GM23338 (cell line): ENCODE measurements at regions not wholly inside any gene's neighbourhood (a gene's known extent, or its start where the extent isn't known, plus 50 kb on each side); places are given as distances from the start of the nearest gene placed in this dataset.

Experiments used
- ATAC-seq: fragments of 200-7000 bp; cut with Tn5 transposase; 3 replicates; pipeline ENCODE4 v1.9.1; 2020
- DNase-seq: peaks from one replicate; pipeline ENCODE4 v3.0.0-alpha.2; 2015; ENCODE audit warnings: low spot score
- H2AFZ ChIP-seq: fragments of 200-600 bp; sonication (generic); 2 replicates; pipeline ENCODE4 v1.8.0; 2016; ENCODE audit warnings: antibody characterized with exemption, mild to moderate bottlenecking, moderate library complexity
- H3F3A ChIP-seq: fragments of 200-600 bp; sonication (generic); replicated peaks from 2 replicates; pipeline ENCODE4 v1.8.0; 2017; ENCODE audit warnings: antibody characterized with exemption, mixed run types, low read depth
- H3K27ac ChIP-seq: fragments of 200-600 bp; sonication (generic); 2 replicates; pipeline ENCODE4 v1.6.1; 2016; ENCODE audit warnings: low read depth
- H3K27me3 ChIP-seq: fragments of 200-600 bp; sonication (generic); 2 replicates; pipeline ENCODE4 v1.8.0; 2016; ENCODE audit warnings: mild to moderate bottlenecking, mixed run types, moderate library complexity; ENCODE audit not compliant: insufficient read depth
- H3K36me3 ChIP-seq: fragments of 200-600 bp; sonication (generic); 2 replicates; pipeline ENCODE4 v1.8.0; 2016; ENCODE audit warnings: mild to moderate bottlenecking; ENCODE audit not compliant: insufficient read depth
- H3K4me1 ChIP-seq: fragments of 200-600 bp; sonication (generic); 2 replicates; pipeline ENCODE4 v1.8.0; 2016; ENCODE audit warnings: mild to moderate bottlenecking, moderate library complexity; ENCODE audit not compliant: insufficient read depth
- H3K4me2 ChIP-seq: fragments of 200-600 bp; sonication (generic); 2 replicates; pipeline ENCODE4 v1.7.1; 2017; ENCODE audit warnings: mixed run types
- H3K4me3 ChIP-seq: fragments of 200-600 bp; sonication (generic); 2 replicates; pipeline ENCODE4 v1.6.1; 2016; ENCODE audit warnings: mixed run types
- H3K79me2 ChIP-seq: fragments of 200-600 bp; sonication (generic); replicated peaks from 2 replicates; pipeline ENCODE4 v1.8.0; 2017; ENCODE audit warnings: mild to moderate bottlenecking; ENCODE audit not compliant: insufficient read depth
- H3K9me2 ChIP-seq: fragments of 200-600 bp; sonication (generic); 2 replicates; pipeline ENCODE4 v1.8.0; 2017; ENCODE audit not compliant: insufficient read depth
- H4K20me1 ChIP-seq: fragments of 200-600 bp; sonication (generic); replicated peaks from 2 replicates; pipeline ENCODE4 v1.8.0; 2017; ENCODE audit warnings: mild to moderate bottlenecking; ENCODE audit not compliant: insufficient read depth
- H3K27ac Mint-ChIP-seq: 2 replicates; pipeline ENCODE4 v1.8.0; 2020; ENCODE audit warnings: inconsistent platforms, mild to moderate bottlenecking, moderate library complexity, mixed read lengths
- H3K27me3 Mint-ChIP-seq: 3 replicates; pipeline ENCODE4 v1.8.0; 2022; ENCODE audit warnings: low read depth, mild to moderate bottlenecking, moderate library complexity, mixed read lengths, inconsistent platforms; ENCODE audit not compliant: insufficient read depth, poor library complexity
- H3K36me3 Mint-ChIP-seq: 3 replicates; pipeline ENCODE4 v1.8.0; 2021; ENCODE audit warnings: low read depth, mild to moderate bottlenecking, inconsistent platforms, moderate library complexity, mixed read lengths
- H3K4me1 Mint-ChIP-seq: 3 replicates; pipeline ENCODE4 v1.8.0; 2020; ENCODE audit warnings: mild to moderate bottlenecking, inconsistent platforms, mixed read lengths
- H3K4me3 Mint-ChIP-seq: 3 replicates; pipeline ENCODE4 v1.8.0; 2021; ENCODE audit warnings: moderate library complexity, mild to moderate bottlenecking, inconsistent platforms, mixed read lengths
- H3K9me3 Mint-ChIP-seq: 3 replicates; pipeline ENCODE4 v1.8.0; 2020; ENCODE audit warnings: moderate library complexity, mild to moderate bottlenecking, inconsistent platforms, mixed read lengths
- CREB1 ChIP-seq: fragments of 250-450 bp; sonication (Bioruptor Pico); IDR thresholded peaks from 2 replicates; pipeline ENCODE4 v1.5.0; 2020; ENCODE audit warnings: low read depth, mild to moderate bottlenecking, moderate library complexity
- CTCF ChIP-seq, 2 experiments: fragments of 200-600 bp in 1 of 2; sonication (generic) in 1 of 2; conservative IDR thresholded peaks; 2 replicates each; pipeline versions ENCODE4 v1.5.1 to v1.6.1; 2016 to 2017; ENCODE audit warnings: antibody characterized with exemption in 2 of 2, low read depth in 2 of 2, mild to moderate bottlenecking in 2 of 2, moderate library complexity in 1 of 2
- ETS1 ChIP-seq: IDR thresholded peaks from 2 replicates; pipeline ENCODE4 v1.6.1; 2016; ENCODE audit warnings: antibody characterized with exemption
- EZH2phosphoT487 ChIP-seq: fragments of 200-600 bp; sonication (generic); IDR thresholded peaks from one replicate; pipeline ENCODE4 v1.8.1; 2018; ENCODE audit warnings: antibody characterized with exemption; ENCODE audit not compliant: unreplicated experiment
- JUNB ChIP-seq: IDR thresholded peaks from one replicate; pipeline ENCODE4 v1.6.1; 2016; ENCODE audit warnings: antibody characterized with exemption; ENCODE audit not compliant: unreplicated experiment
- NANOG ChIP-seq: IDR thresholded peaks from 2 replicates; pipeline ENCODE4 v1.6.1; 2016; ENCODE audit warnings: antibody characterized with exemption, borderline replicate concordance
- POLR2AphosphoS5 ChIP-seq: IDR thresholded peaks from 2 replicates; pipeline ENCODE4 v1.6.1; 2016; ENCODE audit warnings: antibody characterized with exemption, low read depth
- STAT1 ChIP-seq: IDR thresholded peaks from one replicate; pipeline ENCODE4 v1.6.1; 2016; ENCODE audit warnings: antibody characterized with exemption; ENCODE audit not compliant: unreplicated experiment
- ZNF462 ChIP-seq: fragments of 250-450 bp; sonication (Bioruptor Pico); IDR thresholded peaks from 2 replicates; pipeline ENCODE4 v1.5.0; 2020; ENCODE audit warnings: mild to moderate bottlenecking, moderate library complexity

- Histone ChIP-seq H3K4me1 (no peaks in the 10 kb centered on the region), H3K36me3 (no peaks in the 10 kb centered on the region), H2AFZ (no peak overlapping the region), H3K4me3 (no peak overlapping the region), H3K27ac (no peak overlapping the region), H3K9me2 (peaks cover 24% of the 10 kb centered on the region; the same call in 1 of the 2 replicates), H3K4me2 (no peak overlapping the region), H3K27me3 (no peaks in the 10 kb centered on the region), H3F3A (no peaks in the 10 kb centered on the region), H4K20me1 (no peaks in the 10 kb centered on the region), H3K79me2 (no peaks in the 10 kb centered on the region)
- peaks cover 3% of the 10 kb centered on the region for H3K27me3 Mint-ChIP-seq
- no peak for DNase-seq
- TF ChIP-seq POLR2AphosphoS5 (no peak), ETS1 (no peak), JUNB (no peak), STAT1 (no peak), CREB1 (CRISPR knock-in tag) (no peak), CTCF (conservative IDR thresholded peaks at IDR 0.05; ENCODE audit: low read depth in 2 of 2) (no peak), EZH2phosphoT487 (no peak), NANOG (no peak), ZNF462 (no peak)
- no peaks in the 10 kb centered on the region; the same call in 2 of the 3 replicates for H3K36me3 Mint-ChIP-seq
- no peak for ATAC-seq
- H3K4me3 Mint-ChIP-seq: no peak overlapping the region
- H3K4me1 Mint-ChIP-seq: no peaks in the 10 kb centered on the region
- no peaks in the 10 kb centered on the region for H3K9me3 Mint-ChIP-seq
- H3K27ac Mint-ChIP-seq: no peak overlapping the region
Observed at GRCh38 chr9:16335788-16336580, 534.5 kb downstream of the BNC2 start.
